HuH-7.5 (cell line): ENCODE measurements at regions not wholly inside any gene's neighbourhood (a gene's known extent, or its start where the extent isn't known, plus 50 kb on each side); places are given as distances from the start of the nearest gene placed in this dataset.
"Not testable (repeated sequence)": the region's sequence is repeated elsewhere in the genome, so short reads cannot be mapped to it uniquely, and the experiment has no call there.

Source experiments
- DNase-seq: peaks from one replicate; pipeline ENCODE4 v3.0.0; 2011; ENCODE audit warnings: low spot score

- no peak for DNase-seq
Observed at GRCh38 chr9:82116556-82116955, 128.0 kb downstream of the SPATA31D1 start.

- DNase-seq = no peak
Observed at GRCh38 chr9:82117026-82117811, 128.6 kb downstream of the SPATA31D1 start.

- no peak for DNase-seq
Observed at GRCh38 chr9:82122731-82123130, 134.2 kb downstream of the SPATA31D1 start.

GRCh38 chr9:82124090-82124489 lies 135.5 kb downstream of the SPATA31D1 start:
- DNase-seq = no peak

- no peak for DNase-seq
Observed at GRCh38 chr9:82126256-82126655, 137.7 kb downstream of the SPATA31D1 start.

- DNase-seq = no peak
Observed at GRCh38 chr9:82127465-82127864, 138.9 kb downstream of the SPATA31D1 start.

- no peak for DNase-seq
Observed at GRCh38 chr9:82128011-82128696, 139.6 kb downstream of the SPATA31D1 start.

- DNase-seq = no peak
Observed at GRCh38 chr9:82129708-82130107, 141.1 kb downstream of the SPATA31D1 start.

GRCh38 chr9:82130331-82131042 lies 141.9 kb downstream of the SPATA31D1 start:
- DNase-seq = no peak

GRCh38 chr9:82131072-82131471 lies 142.5 kb downstream of the SPATA31D1 start:
- no peak for DNase-seq

- no peak for DNase-seq
Observed at GRCh38 chr9:82132024-82132423, 143.5 kb downstream of the SPATA31D1 start.

- no peak for DNase-seq
Observed at GRCh38 chr9:82134010-82134409, 145.4 kb downstream of the SPATA31D1 start.

- DNase-seq = no peak
Observed at GRCh38 chr9:82135106-82135505, 146.5 kb downstream of the SPATA31D1 start.

- not testable (repeated sequence) for DNase-seq
Observed at GRCh38 chr9:82138081-82138480, 149.5 kb downstream of the SPATA31D1 start.

GRCh38 chr9:82140471-82140870 lies 151.9 kb downstream of the SPATA31D1 start:
- DNase-seq = no peak

GRCh38 chr9:82144803-82145202 lies 156.2 kb downstream of the SPATA31D1 start:
- no peak for DNase-seq

GRCh38 chr9:82146677-82147076 lies 158.1 kb downstream of the SPATA31D1 start:
- DNase-seq = no peak

GRCh38 chr9:82147798-82148425 lies 159.3 kb downstream of the SPATA31D1 start:
- DNase-seq = no peak

GRCh38 chr9:82148426-82148810 lies 159.8 kb downstream of the SPATA31D1 start:
- DNase-seq = no peak

- no peak for DNase-seq
Observed at GRCh38 chr9:82148901-82149461, 160.4 kb downstream of the SPATA31D1 start.

GRCh38 chr9:82149501-82149946 lies 161.0 kb downstream of the SPATA31D1 start:
- DNase-seq = no peak

GRCh38 chr9:82152181-82152580 lies 163.6 kb downstream of the SPATA31D1 start:
- DNase-seq = no peak
